ENCODE measurements at regions not wholly inside any gene's neighbourhood (a gene's known extent, or its start where the extent isn't known, plus 50 kb on each side); places are given as distances from the start of the nearest gene placed in this dataset.

- peaks cover 0 to 2% of the 10 kb centered on the region in 2 donors for H3K9me3 Mint-ChIP-seq
- no peaks in the 10 kb centered on the region for H3K36me3 Mint-ChIP-seq
- DNase-seq (no peak), ATAC-seq (replicated peaks) (no peak)
- no peaks in the 10 kb centered on the region for H3K4me1 Mint-ChIP-seq
- no peak overlapping the region for H3K27ac Mint-ChIP-seq
- H3K4me3 Mint-ChIP-seq, result no peak overlapping the region
- no peaks in the 10 kb centered on the region for H3K27me3 Mint-ChIP-seq
These were observed 177.7 kb upstream of the SALL1 start for GRCh38 chr16:51328733-51329132.

- peaks cover 0 to 2% of the 10 kb centered on the region in 2 donors for H3K9me3 Mint-ChIP-seq
- ATAC-seq (replicated peaks), result no peak
- no peak overlapping the region for H3K4me3 Mint-ChIP-seq
- no peak for DNase-seq
- no peaks in the 10 kb centered on the region for H3K36me3 Mint-ChIP-seq
- H3K4me1 Mint-ChIP-seq, result no peaks in the 10 kb centered on the region
- H3K27ac Mint-ChIP-seq, result no peak overlapping the region
- H3K27me3 Mint-ChIP-seq, result no peaks in the 10 kb centered on the region
These were observed 175.9 kb upstream of the SALL1 start for GRCh38 chr16:51327001-51327400.

- Mint-ChIP-seq H3K36me3 (no peaks in the 10 kb centered on the region), H3K4me3 (no peak overlapping the region), H3K27me3 (no peaks in the 10 kb centered on the region), H3K27ac (no peak overlapping the region), H3K9me3 (no peaks in the 10 kb centered on the region), H3K4me1 (no peaks in the 10 kb centered on the region)
- ATAC-seq (replicated peaks), result no peak
- DNase-seq, result no peak
These were observed 175.2 kb upstream of the SALL1 start for GRCh38 chr16:51326131-51326856.

GRCh38 chr16:51321251-51321650, 170.2 kb upstream of the SALL1 start:
- no peak overlapping the region for H3K27ac Mint-ChIP-seq
- H3K36me3 Mint-ChIP-seq, result no peaks in the 10 kb centered on the region
- H3K9me3 Mint-ChIP-seq, result peaks cover 0 to 6% of the 10 kb centered on the region in 2 donors
- H3K4me3 Mint-ChIP-seq, result no peak overlapping the region
- no peaks in the 10 kb centered on the region for H3K4me1 Mint-ChIP-seq
- H3K27me3 Mint-ChIP-seq, result no peaks in the 10 kb centered on the region
- no peak for DNase-seq
- ATAC-seq (replicated peaks), result no peak

- Mint-ChIP-seq H3K4me3 (no peak overlapping the region), H3K36me3 (no peaks in the 10 kb centered on the region), H3K27me3 (no peaks in the 10 kb centered on the region), H3K9me3 (peaks cover 4 to 9% of the 10 kb centered on the region in 2 donors), H3K4me1 (no peaks in the 10 kb centered on the region), H3K27ac (no peak overlapping the region)
- ATAC-seq (replicated peaks) (no peak), DNase-seq (no peak)
These were observed 166.5 kb upstream of the SALL1 start for GRCh38 chr16:51317575-51317974.

- H3K36me3 Mint-ChIP-seq, result no peaks in the 10 kb centered on the region
- DNase-seq (no peak), ATAC-seq (replicated peaks) (no peak)
- no peaks in the 10 kb centered on the region for H3K27me3 Mint-ChIP-seq
- no peak overlapping the region for H3K4me3 Mint-ChIP-seq
- H3K9me3 Mint-ChIP-seq, result peaks cover 4 to 7% of the 10 kb centered on the region in 2 donors
- H3K4me1 Mint-ChIP-seq, result no peaks in the 10 kb centered on the region
- no peak overlapping the region for H3K27ac Mint-ChIP-seq
These were observed 162.1 kb upstream of the SALL1 start for GRCh38 chr16:51313198-51313597.

- Mint-ChIP-seq H3K27ac (no peak overlapping the region), H3K4me3 (no peak overlapping the region), H3K27me3 (no peaks in the 10 kb centered on the region), H3K9me3 (peaks cover 4 to 7% of the 10 kb centered on the region in 2 donors), H3K36me3 (no peaks in the 10 kb centered on the region), H3K4me1 (no peaks in the 10 kb centered on the region)
- DNase-seq (no peak), ATAC-seq (replicated peaks) (no peak)
These were observed 161.5 kb upstream of the SALL1 start for GRCh38 chr16:51312363-51313150.

- H3K27ac Mint-ChIP-seq, result no peak overlapping the region
- H3K4me3 Mint-ChIP-seq, result no peak overlapping the region
- H3K27me3 Mint-ChIP-seq, result no peaks in the 10 kb centered on the region
- ATAC-seq (replicated peaks) (no peak), DNase-seq (no peak)
- H3K9me3 Mint-ChIP-seq, result peaks cover 4 to 9% of the 10 kb centered on the region in 2 donors
- H3K36me3 Mint-ChIP-seq, result no peaks in the 10 kb centered on the region
- no peaks in the 10 kb centered on the region for H3K4me1 Mint-ChIP-seq
These were observed 159.1 kb upstream of the SALL1 start for GRCh38 chr16:51310159-51310558.

GRCh38 chr16:51306886-51307595, 156.0 kb upstream of the SALL1 start:
- ATAC-seq (replicated peaks) (no peak), DNase-seq (no peak)
- no peaks in the 10 kb centered on the region for H3K36me3 Mint-ChIP-seq
- H3K9me3 Mint-ChIP-seq, result peaks cover 0 to 6% of the 10 kb centered on the region in 2 donors
- no peak overlapping the region for H3K27ac Mint-ChIP-seq
- no peaks in the 10 kb centered on the region for H3K4me1 Mint-ChIP-seq
- H3K4me3 Mint-ChIP-seq, result no peak overlapping the region
- no peaks in the 10 kb centered on the region for H3K27me3 Mint-ChIP-seq

GRCh38 chr16:51306116-51306515, 155.0 kb upstream of the SALL1 start:
- Mint-ChIP-seq H3K27ac (no peak overlapping the region), H3K27me3 (no peaks in the 10 kb centered on the region), H3K4me3 (no peak overlapping the region), H3K9me3 (peaks cover 0 to 6% of the 10 kb centered on the region in 2 donors), H3K36me3 (no peaks in the 10 kb centered on the region), H3K4me1 (no peaks in the 10 kb centered on the region)
- no peak for ATAC-seq (replicated peaks)
- no peak for DNase-seq

GRCh38 chr16:51305337-51305736, 154.3 kb upstream of the SALL1 start:
- Mint-ChIP-seq H3K4me1 (no peaks in the 10 kb centered on the region), H3K36me3 (no peaks in the 10 kb centered on the region), H3K4me3 (no peak overlapping the region), H3K27ac (no peak overlapping the region), H3K27me3 (no peaks in the 10 kb centered on the region), H3K9me3 (peaks cover 0 to 6% of the 10 kb centered on the region in 2 donors)
- DNase-seq (no peak), ATAC-seq (replicated peaks) (no peak)

GRCh38 chr16:51302042-51302441, 151.0 kb upstream of the SALL1 start:
- ATAC-seq (replicated peaks) (no peak), DNase-seq (no peak)
- Mint-ChIP-seq H3K27me3 (no peaks in the 10 kb centered on the region), H3K9me3 (peaks cover 0 to 7% of the 10 kb centered on the region in 2 donors), H3K4me3 (no peak overlapping the region), H3K27ac (no peak overlapping the region), H3K36me3 (no peaks in the 10 kb centered on the region), H3K4me1 (no peaks in the 10 kb centered on the region)

- no peak overlapping the region for H3K27ac Mint-ChIP-seq
- ATAC-seq (replicated peaks), result no peak
- no peaks in the 10 kb centered on the region for H3K4me1 Mint-ChIP-seq
- H3K27me3 Mint-ChIP-seq, result no peaks in the 10 kb centered on the region
- H3K4me3 Mint-ChIP-seq, result no peak overlapping the region
- no peak for DNase-seq
- H3K36me3 Mint-ChIP-seq, result no peaks in the 10 kb centered on the region
- H3K9me3 Mint-ChIP-seq, result peaks cover 3 to 8% of the 10 kb centered on the region in 2 donors
These were observed 147.7 kb upstream of the SALL1 start for GRCh38 chr16:51298800-51299199.

GRCh38 chr16:51290442-51291285, 139.6 kb upstream of the SALL1 start:
- DNase-seq (no peak), ATAC-seq (replicated peaks) (no peak)
- H3K4me3 Mint-ChIP-seq, result no peak overlapping the region
- no peaks in the 10 kb centered on the region for H3K27me3 Mint-ChIP-seq
- H3K9me3 Mint-ChIP-seq, result peaks cover 0 to 6% of the 10 kb centered on the region in 2 donors
- no peaks in the 10 kb centered on the region for H3K36me3 Mint-ChIP-seq
- no peak overlapping the region for H3K27ac Mint-ChIP-seq
- H3K4me1 Mint-ChIP-seq, result no peaks in the 10 kb centered on the region
